Body of pancreas (tissue), 4 donors: ENCODE measurements at regions not wholly inside any gene's neighbourhood (a gene's known extent, or its start where the extent isn't known, plus 50 kb on each side); places are given as distances from the start of the nearest gene placed in this dataset.

Source experiments
- POLR2A ChIP-seq, 3 donors: fragments of 450-650 bp; IDR thresholded peaks; one replicate each; pipeline ENCODE4 v1.6.1; 2016; ENCODE audit warnings: antibody characterized with exemption in 3 of 3, mild to moderate bottlenecking in 2 of 3
- TF ChIP-seq, protein P1 (sequence below), 7 experiments: fragments of 450-650 bp in 4 of 7; fragments of 200-600 bp in 3 of 7; sonication (generic) in 3 of 7; IDR thresholded peaks; one replicate each; pipeline ENCODE4 v1.5.1; 2016 to 2019; ENCODE audit warnings: antibody characterized with exemption in 7 of 7

DNA sequence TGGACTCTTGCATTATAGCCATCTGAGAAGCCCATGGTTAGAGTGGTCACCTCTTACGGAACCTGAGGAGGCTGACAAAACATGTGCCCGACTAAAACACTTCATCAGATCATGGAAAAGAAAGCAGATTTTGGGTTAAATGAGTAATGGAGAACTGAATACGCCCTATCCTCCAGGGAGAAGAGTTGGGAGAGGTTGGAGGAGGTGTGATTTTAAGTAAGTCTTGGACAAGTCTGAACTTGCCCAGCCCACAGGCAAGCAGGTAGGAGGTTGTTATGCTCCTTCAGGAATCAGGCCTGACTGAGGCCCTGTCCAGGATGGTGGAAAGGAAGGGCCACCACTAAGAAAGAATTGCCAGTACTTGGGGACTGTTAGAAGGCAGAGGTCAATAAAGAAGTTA is 255.8 kb downstream of the TGFB2 start:
- TF ChIP-seq, protein P1, sequence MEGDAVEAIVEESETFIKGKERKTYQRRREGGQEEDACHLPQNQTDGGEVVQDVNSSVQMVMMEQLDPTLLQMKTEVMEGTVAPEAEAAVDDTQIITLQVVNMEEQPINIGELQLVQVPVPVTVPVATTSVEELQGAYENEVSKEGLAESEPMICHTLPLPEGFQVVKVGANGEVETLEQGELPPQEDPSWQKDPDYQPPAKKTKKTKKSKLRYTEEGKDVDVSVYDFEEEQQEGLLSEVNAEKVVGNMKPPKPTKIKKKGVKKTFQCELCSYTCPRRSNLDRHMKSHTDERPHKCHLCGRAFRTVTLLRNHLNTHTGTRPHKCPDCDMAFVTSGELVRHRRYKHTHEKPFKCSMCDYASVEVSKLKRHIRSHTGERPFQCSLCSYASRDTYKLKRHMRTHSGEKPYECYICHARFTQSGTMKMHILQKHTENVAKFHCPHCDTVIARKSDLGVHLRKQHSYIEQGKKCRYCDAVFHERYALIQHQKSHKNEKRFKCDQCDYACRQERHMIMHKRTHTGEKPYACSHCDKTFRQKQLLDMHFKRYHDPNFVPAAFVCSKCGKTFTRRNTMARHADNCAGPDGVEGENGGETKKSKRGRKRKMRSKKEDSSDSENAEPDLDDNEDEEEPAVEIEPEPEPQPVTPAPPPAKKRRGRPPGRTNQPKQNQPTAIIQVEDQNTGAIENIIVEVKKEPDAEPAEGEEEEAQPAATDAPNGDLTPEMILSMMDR (IDR thresholded peaks at IDR 0.05): no peak
- no peak for TF ChIP-seq POLR2A (IDR thresholded peaks at IDR 0.05)
